ENCODE measurements at regions not wholly inside any gene's neighbourhood (a gene's known extent, or its start where the extent isn't known, plus 50 kb on each side); places are given as distances from the start of the nearest gene placed in this dataset.

- TF ChIP-seq FOSL2 (IDR thresholded peaks at IDR 0.05; ENCODE audit: borderline replicate concordance, low read depth) = no peak
- TF ChIP-seq GABPA (IDR thresholded peaks at IDR 0.05; ENCODE audit: low read depth) = no peak
- no peak for TF ChIP-seq TCF12 (IDR thresholded peaks at IDR 0.05)
- no peak for TF ChIP-seq NFIC (IDR thresholded peaks at IDR 0.05; ENCODE audit: borderline replicate concordance)
Observed at GRCh38 chr5:61966997-61967396, 339.0 kb upstream of the KIF2A start (continued).

- Histone ChIP-seq H3K4me1 (ENCODE audit: control insufficient read depth in 1 of 2, insufficient read depth in 2 of 2, low read depth in 1 of 2, low read length in 1 of 2) (no peaks in the 10 kb centered on the region), H3K27ac (ENCODE audit: low read depth in 2 of 2, low read length in 1 of 2) (no peak overlapping the region), H3F3A (replicated peaks; ENCODE audit: insufficient read depth) (no peaks in the 10 kb centered on the region), H2AFZ (ENCODE audit: low read depth) (no peak overlapping the region), H3K9ac (no peak overlapping the region), H4K20me1 (ENCODE audit: insufficient read depth) (no peaks in the 10 kb centered on the region), H3K36me3 (replicated peaks in 1 of 2; ENCODE audit: control insufficient read depth in 1 of 2, insufficient read depth in 2 of 2, low read length in 1 of 2) (no peaks in the 10 kb centered on the region), H3K4me2 (no peak overlapping the region), H3K27me3 (ENCODE audit: insufficient read depth) (no peaks in the 10 kb centered on the region), H3K4me3 (ENCODE audit: low read depth in 2 of 2, low read length in 1 of 2) (no peak overlapping the region), H3K9me3 (no peaks in the 10 kb centered on the region), H3K79me2 (ENCODE audit: insufficient read depth) (no peaks in the 10 kb centered on the region), H3K9me2 (no peaks in the 10 kb centered on the region)
- TF ChIP-seq PBX3 (IDR thresholded peaks at IDR 0.05) = no peak
- TF ChIP-seq MXI1 (IDR thresholded peaks at IDR 0.05; ENCODE audit: low read depth, low read length) = no peak
- no peak for TF ChIP-seq TCF12 (IDR thresholded peaks at IDR 0.05)
- TF ChIP-seq GABPA (IDR thresholded peaks at IDR 0.05; ENCODE audit: low read depth) = no peak
- no peak for TF ChIP-seq JUND (IDR thresholded peaks at IDR 0.05)
- TF ChIP-seq CHD2 (IDR thresholded peaks at IDR 0.05; ENCODE audit: low read length, partially characterized antibody) = no peak
- TF ChIP-seq ZBTB33 (IDR thresholded peaks at IDR 0.05; ENCODE audit: borderline replicate concordance, low read depth) = no peak
- TF ChIP-seq TAF1 (IDR thresholded peaks at IDR 0.05; ENCODE audit: borderline replicate concordance, low read depth, low read length) = no peak
- no peak for TF ChIP-seq ELF1 (IDR thresholded peaks at IDR 0.05)
- TF ChIP-seq YY1 (IDR thresholded peaks at IDR 0.05; ENCODE audit: low read depth) = no peak
- TF ChIP-seq REST (IDR thresholded peaks at IDR 0.05; ENCODE audit: low read depth, low read length) = no peak
- TF ChIP-seq POLR2AphosphoS5 (IDR thresholded peaks at IDR 0.05; ENCODE audit: low read depth, low read length) = no peak
- TF ChIP-seq CTCF (IDR thresholded peaks at IDR 0.05) = no peak
- no peak for TF ChIP-seq FOXJ3 (CRISPR knock-in tag; IDR thresholded peaks at IDR 0.05)
- TF ChIP-seq TEAD4 (IDR thresholded peaks at IDR 0.05; ENCODE audit: borderline replicate concordance, insufficient read depth) = no peak
- TF ChIP-seq MEF2A (IDR thresholded peaks at IDR 0.05; ENCODE audit: borderline replicate concordance, low read depth) = no peak
- TF ChIP-seq SIN3A (IDR thresholded peaks at IDR 0.05; ENCODE audit: borderline replicate concordance, low read depth, low read length) = no peak
- no peak for TF ChIP-seq SMC3 (IDR thresholded peaks at IDR 0.05; ENCODE audit: low read depth, low read length)
- CTCF ChIA-PET = no interaction called here
- DNase-seq = no peak
- WGBS (ENCODE audit: low lambda C conversion rate) = 45% methylated on average over 3 of the region's 3 CpGs
- POLR2A ChIA-PET = no interaction called here
Observed at GRCh38 chr5:61967681-61968080, 338.3 kb upstream of the KIF2A start.
